ENCODE measurements at regions not wholly inside any gene's neighbourhood (a gene's known extent, or its start where the extent isn't known, plus 50 kb on each side); places are given as distances from the start of the nearest gene placed in this dataset.

DNA sequence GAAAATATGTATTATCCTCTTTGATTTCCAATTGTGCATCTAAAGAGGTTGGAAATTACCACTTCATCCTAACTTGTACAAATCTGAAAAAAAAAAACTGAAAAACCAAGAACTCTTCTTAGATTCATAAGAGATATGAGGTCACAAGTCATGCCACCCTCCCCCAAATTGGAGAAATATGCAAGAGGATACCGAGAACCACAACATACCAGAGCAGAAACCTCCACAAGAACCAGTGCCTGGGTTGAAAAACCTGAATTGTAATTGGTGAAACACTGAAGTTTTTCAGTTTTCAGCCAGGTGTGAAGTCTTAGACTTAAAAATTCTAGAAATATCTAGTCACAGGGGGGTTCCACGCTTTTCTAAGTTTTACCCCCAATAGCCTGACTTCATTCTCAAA, 1029.5 kb upstream of the LRRTM1 start:
- H3F3A ChIP-seq (ENCODE audit: low read depth), result no peaks in the 10 kb centered on the region
- H3K4me2 ChIP-seq (ENCODE audit: low read depth, low read length, poor library complexity, severe bottlenecking), result no peak overlapping the region
- H2AFZ ChIP-seq (ENCODE audit: low read length), result no peak overlapping the region
- H3K4me1 ChIP-seq (ENCODE audit: insufficient read depth, low read length, poor library complexity, severe bottlenecking), result no peaks in the 10 kb centered on the region
- H3K79me2 ChIP-seq (ENCODE audit: insufficient read depth, low read length), result no peaks in the 10 kb centered on the region
- no peaks in the 10 kb centered on the region for H4K20me1 ChIP-seq (ENCODE audit: insufficient read depth, low read length, poor library complexity, severe bottlenecking)
- no peak overlapping the region for H3K9ac ChIP-seq (ENCODE audit: low read depth, low read length, poor library complexity, severe bottlenecking)
- TF ChIP-seq, protein P1, sequence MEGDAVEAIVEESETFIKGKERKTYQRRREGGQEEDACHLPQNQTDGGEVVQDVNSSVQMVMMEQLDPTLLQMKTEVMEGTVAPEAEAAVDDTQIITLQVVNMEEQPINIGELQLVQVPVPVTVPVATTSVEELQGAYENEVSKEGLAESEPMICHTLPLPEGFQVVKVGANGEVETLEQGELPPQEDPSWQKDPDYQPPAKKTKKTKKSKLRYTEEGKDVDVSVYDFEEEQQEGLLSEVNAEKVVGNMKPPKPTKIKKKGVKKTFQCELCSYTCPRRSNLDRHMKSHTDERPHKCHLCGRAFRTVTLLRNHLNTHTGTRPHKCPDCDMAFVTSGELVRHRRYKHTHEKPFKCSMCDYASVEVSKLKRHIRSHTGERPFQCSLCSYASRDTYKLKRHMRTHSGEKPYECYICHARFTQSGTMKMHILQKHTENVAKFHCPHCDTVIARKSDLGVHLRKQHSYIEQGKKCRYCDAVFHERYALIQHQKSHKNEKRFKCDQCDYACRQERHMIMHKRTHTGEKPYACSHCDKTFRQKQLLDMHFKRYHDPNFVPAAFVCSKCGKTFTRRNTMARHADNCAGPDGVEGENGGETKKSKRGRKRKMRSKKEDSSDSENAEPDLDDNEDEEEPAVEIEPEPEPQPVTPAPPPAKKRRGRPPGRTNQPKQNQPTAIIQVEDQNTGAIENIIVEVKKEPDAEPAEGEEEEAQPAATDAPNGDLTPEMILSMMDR (conservative IDR thresholded peaks at IDR 0.05; ENCODE audit: low read length), result no peak
- TF ChIP-seq EZH2phosphoT487 (IDR thresholded peaks at IDR 0.05; ENCODE audit: borderline replicate concordance), result no peak
- no peaks in the 10 kb centered on the region for H3K36me3 ChIP-seq (ENCODE audit: insufficient read depth, low read length)
- no peaks in the 10 kb centered on the region for H3K27me3 ChIP-seq (ENCODE audit: insufficient read depth, low read length, poor library complexity, severe bottlenecking)
- no peak overlapping the region for H3K4me3 ChIP-seq (ENCODE audit: low read length, poor library complexity, severe bottlenecking)
- H3K9me2 ChIP-seq (replicated peaks; ENCODE audit: low read depth, low read length), result no peaks in the 10 kb centered on the region
- no peaks in the 10 kb centered on the region for H3K9me3 ChIP-seq (ENCODE audit: insufficient read depth, low read depth, low read length)

DNA sequence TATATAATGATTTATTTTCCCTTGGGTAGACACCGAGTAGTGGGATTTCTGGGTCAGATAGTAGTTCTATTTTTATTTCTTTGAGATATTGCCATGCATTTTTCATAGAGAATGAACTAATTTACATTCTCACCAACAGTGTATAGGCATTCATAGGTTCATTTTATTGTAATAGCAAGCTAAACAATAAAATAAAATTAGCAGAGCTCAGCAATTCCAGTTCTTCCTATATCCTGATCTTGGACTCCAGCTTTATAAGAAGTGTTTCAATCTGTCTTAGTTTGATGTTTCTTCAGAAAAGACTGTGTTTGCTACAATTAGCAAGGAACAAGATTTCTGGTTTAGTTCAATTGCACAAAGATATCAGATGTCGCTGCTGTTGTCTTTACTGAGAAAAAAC, 1024.4 kb upstream of the LRRTM1 start:
- Histone ChIP-seq H3F3A (ENCODE audit: low read depth) (no peaks in the 10 kb centered on the region), H2AFZ (ENCODE audit: low read length) (no peak overlapping the region), H3K27me3 (ENCODE audit: insufficient read depth, low read length, poor library complexity, severe bottlenecking) (no peaks in the 10 kb centered on the region), H3K36me3 (ENCODE audit: insufficient read depth, low read length) (no peaks in the 10 kb centered on the region), H3K4me2 (ENCODE audit: low read depth, low read length, poor library complexity, severe bottlenecking) (no peak overlapping the region), H4K20me1 (ENCODE audit: insufficient read depth, low read length, poor library complexity, severe bottlenecking) (no peaks in the 10 kb centered on the region), H3K9me3 (ENCODE audit: insufficient read depth, low read depth, low read length) (no peaks in the 10 kb centered on the region), H3K4me3 (ENCODE audit: low read length, poor library complexity, severe bottlenecking) (no peak overlapping the region), H3K9ac (ENCODE audit: low read depth, low read length, poor library complexity, severe bottlenecking) (no peak overlapping the region), H3K4me1 (ENCODE audit: insufficient read depth, low read length, poor library complexity, severe bottlenecking) (no peaks in the 10 kb centered on the region), H3K79me2 (ENCODE audit: insufficient read depth, low read length) (no peaks in the 10 kb centered on the region), H3K9me2 (replicated peaks; ENCODE audit: low read depth, low read length) (no peaks in the 10 kb centered on the region)
- TF ChIP-seq, protein P1 (conservative IDR thresholded peaks at IDR 0.05; ENCODE audit: low read length), result no peak
- no peak for TF ChIP-seq EZH2phosphoT487 (IDR thresholded peaks at IDR 0.05; ENCODE audit: borderline replicate concordance)

DNA sequence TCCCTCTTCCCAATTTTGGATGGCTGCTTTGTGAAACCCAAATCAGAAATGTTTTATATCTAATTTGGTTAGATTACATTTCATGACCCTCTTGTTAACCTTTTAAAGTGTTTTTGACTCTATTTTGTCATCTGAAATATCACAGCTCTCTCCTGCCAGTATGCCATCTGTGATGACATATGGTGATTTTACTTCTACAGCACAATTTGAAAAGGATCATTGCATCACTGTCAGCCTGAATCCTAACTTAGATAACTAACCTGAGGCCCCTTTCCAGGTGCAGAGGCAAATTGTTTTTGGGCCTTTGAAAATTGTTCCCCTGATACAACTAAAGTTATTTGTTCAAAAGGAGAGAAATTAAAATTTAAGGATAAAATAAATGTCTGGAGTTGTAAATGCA, 1023.4 kb upstream of the LRRTM1 start:
- Histone ChIP-seq H3K9ac (ENCODE audit: low read depth, low read length, poor library complexity, severe bottlenecking) (no peak overlapping the region), H3K4me1 (ENCODE audit: insufficient read depth, low read length, poor library complexity, severe bottlenecking) (no peaks in the 10 kb centered on the region), H3K4me2 (ENCODE audit: low read depth, low read length, poor library complexity, severe bottlenecking) (no peak overlapping the region), H3F3A (ENCODE audit: low read depth) (no peaks in the 10 kb centered on the region), H3K9me2 (replicated peaks; ENCODE audit: low read depth, low read length) (no peaks in the 10 kb centered on the region), H3K36me3 (ENCODE audit: insufficient read depth, low read length) (no peaks in the 10 kb centered on the region), H3K4me3 (ENCODE audit: low read length, poor library complexity, severe bottlenecking) (no peak overlapping the region), H3K9me3 (ENCODE audit: insufficient read depth, low read depth, low read length) (no peaks in the 10 kb centered on the region), H3K79me2 (ENCODE audit: insufficient read depth, low read length) (no peaks in the 10 kb centered on the region), H3K27me3 (ENCODE audit: insufficient read depth, low read length, poor library complexity, severe bottlenecking) (no peaks in the 10 kb centered on the region), H2AFZ (ENCODE audit: low read length) (no peak overlapping the region), H4K20me1 (ENCODE audit: insufficient read depth, low read length, poor library complexity, severe bottlenecking) (no peaks in the 10 kb centered on the region)
- TF ChIP-seq, protein P1 (conservative IDR thresholded peaks at IDR 0.05; ENCODE audit: low read length), result no peak
- no peak for TF ChIP-seq EZH2phosphoT487 (IDR thresholded peaks at IDR 0.05; ENCODE audit: borderline replicate concordance)

All from Loucy (cell line).